ENCODE measurements at regions not wholly inside any gene's neighbourhood (a gene's known extent, or its start where the extent isn't known, plus 50 kb on each side); places are given as distances from the start of the nearest gene placed in this dataset.
A peak's percentile ranks its signal among the peaks of the same experiment; 100 is the strongest.

- Histone ChIP-seq H3K9ac (ENCODE audit: low read length) (no peak overlapping the region), H3K9me2 (ENCODE audit: insufficient read depth, low read length) (no peaks in the 10 kb centered on the region), H3K79me2 (replicated peaks; ENCODE audit: insufficient read depth, low read length) (no peaks in the 10 kb centered on the region), H4K20me1 (ENCODE audit: insufficient read depth) (no peaks in the 10 kb centered on the region), H3K36me3 (ENCODE audit: insufficient read depth, low read length) (no peaks in the 10 kb centered on the region), H2AFZ (ENCODE audit: low read depth, low read length) (no peak overlapping the region), H3K9me3 (ENCODE audit: low read length) (no peaks in the 10 kb centered on the region), H3K4me3 (ENCODE audit: low read length) (no peak overlapping the region), H3K4me2 (ENCODE audit: low read length) (no peak overlapping the region), H3F3A (ENCODE audit: insufficient read depth, low read length, poor library complexity, severe bottlenecking) (no peaks in the 10 kb centered on the region), H3K27ac (ENCODE audit: low read length) (no peak overlapping the region), H3K27me3 (ENCODE audit: insufficient read depth, low read depth, low read length) (no peaks in the 10 kb centered on the region)
- TF ChIP-seq EZH2 (IDR thresholded peaks at IDR 0.05; ENCODE audit: borderline replicate concordance, insufficient read depth, low read length, poor library complexity, severe bottlenecking) (no peak), CTCF (IDR thresholded peaks at IDR 0.05; ENCODE audit: poor library complexity, severe bottlenecking) (no peak), REST (IDR thresholded peaks at IDR 0.05; ENCODE audit: borderline replicate concordance) (no peak), SMC3 (conservative IDR thresholded peaks at IDR 0.05; ENCODE audit: poor library complexity) (no peak), EP300 (conservative IDR thresholded peaks at IDR 0.05; ENCODE audit: poor library complexity, severe bottlenecking) (no peak), TAF1 (IDR thresholded peaks at IDR 0.05; ENCODE audit: low read depth) (no peak)
These were observed 216.4 kb downstream of the CDH10 start for GRCh38 chr5:24428345-24428744.

- no peaks in the 10 kb centered on the region for H3K27me3 ChIP-seq (ENCODE audit: insufficient read depth, low read depth, low read length)
- H3K4me3 ChIP-seq (ENCODE audit: low read length), result no peak overlapping the region
- no peaks in the 10 kb centered on the region for H3K9me3 ChIP-seq (ENCODE audit: low read length)
- H3F3A ChIP-seq (ENCODE audit: insufficient read depth, low read length, poor library complexity, severe bottlenecking), result no peaks in the 10 kb centered on the region
- peak overlapping the region; percentile 33 for H3K27ac ChIP-seq (ENCODE audit: low read length)
- no peak overlapping the region for H3K4me2 ChIP-seq (ENCODE audit: low read length)
- no peak overlapping the region for H2AFZ ChIP-seq (ENCODE audit: low read depth, low read length)
- no peaks in the 10 kb centered on the region for H4K20me1 ChIP-seq (ENCODE audit: insufficient read depth)
- no peaks in the 10 kb centered on the region for H3K36me3 ChIP-seq (ENCODE audit: insufficient read depth, low read length)
- no peaks in the 10 kb centered on the region for H3K79me2 ChIP-seq (replicated peaks; ENCODE audit: insufficient read depth, low read length)
- H3K9ac ChIP-seq (ENCODE audit: low read length), result no peak overlapping the region
- peak; percentile 35 for TF ChIP-seq POLR2AphosphoS5 (IDR thresholded peaks at IDR 0.05)
- TF ChIP-seq CTCF (IDR thresholded peaks at IDR 0.05; ENCODE audit: poor library complexity, severe bottlenecking), result no peak
- no peak for TF ChIP-seq RAD21 (conservative IDR thresholded peaks at IDR 0.05)
- no peak for TF ChIP-seq TAF1 (IDR thresholded peaks at IDR 0.05; ENCODE audit: low read depth)
- no peak for TF ChIP-seq EZH2 (IDR thresholded peaks at IDR 0.05; ENCODE audit: borderline replicate concordance, insufficient read depth, low read length, poor library complexity, severe bottlenecking)
- TF ChIP-seq REST (IDR thresholded peaks at IDR 0.05; ENCODE audit: borderline replicate concordance), result peak; percentile 43
- TF ChIP-seq SMC3 (conservative IDR thresholded peaks at IDR 0.05; ENCODE audit: poor library complexity), result no peak
- TF ChIP-seq MXI1 (conservative IDR thresholded peaks at IDR 0.05; ENCODE audit: poor library complexity, severe bottlenecking), result no peak
- peak; percentile 83 for TF ChIP-seq EP300 (conservative IDR thresholded peaks at IDR 0.05; ENCODE audit: poor library complexity, severe bottlenecking)
- H3K9me2 ChIP-seq (ENCODE audit: insufficient read depth, low read length), result no peaks in the 10 kb centered on the region
These were observed 211.2 kb downstream of the CDH10 start for GRCh38 chr5:24433555-24433954.
